ENCODE measurements at regions not wholly inside any gene's neighbourhood (a gene's known extent, or its start where the extent isn't known, plus 50 kb on each side); places are given as distances from the start of the nearest gene placed in this dataset.
"Not testable (repeated sequence)": the region's sequence is repeated elsewhere in the genome, so short reads cannot be mapped to it uniquely, and the experiment has no call there.

GRCh38 chr11:127804747-127805400, 782.5 kb downstream of the ETS1 start:
- DNase-seq, result no peak

DNA sequence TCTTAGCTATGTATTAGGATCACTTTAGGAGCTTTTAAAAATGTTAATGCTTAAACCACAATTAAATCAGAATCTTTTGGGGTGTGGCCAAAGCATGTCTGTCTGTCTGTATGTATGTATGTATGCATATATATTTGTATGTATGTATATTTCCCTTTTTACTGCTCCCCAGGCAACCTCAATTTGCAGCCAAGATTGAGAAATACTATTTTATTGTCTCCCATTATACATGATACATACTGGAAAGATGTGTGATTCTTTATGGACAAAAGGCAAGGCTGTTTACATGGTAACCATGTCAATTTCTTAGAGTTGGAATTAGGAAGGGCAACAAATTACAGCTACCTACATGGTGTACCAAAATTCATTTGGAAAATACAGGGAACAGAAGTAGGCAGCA, 783.6 kb downstream of the ETS1 start:
- DNase-seq, result no peak

GRCh38 chr11:127800989-127801688, 786.2 kb downstream of the ETS1 start:
- DNase-seq, result no peak

DNA sequence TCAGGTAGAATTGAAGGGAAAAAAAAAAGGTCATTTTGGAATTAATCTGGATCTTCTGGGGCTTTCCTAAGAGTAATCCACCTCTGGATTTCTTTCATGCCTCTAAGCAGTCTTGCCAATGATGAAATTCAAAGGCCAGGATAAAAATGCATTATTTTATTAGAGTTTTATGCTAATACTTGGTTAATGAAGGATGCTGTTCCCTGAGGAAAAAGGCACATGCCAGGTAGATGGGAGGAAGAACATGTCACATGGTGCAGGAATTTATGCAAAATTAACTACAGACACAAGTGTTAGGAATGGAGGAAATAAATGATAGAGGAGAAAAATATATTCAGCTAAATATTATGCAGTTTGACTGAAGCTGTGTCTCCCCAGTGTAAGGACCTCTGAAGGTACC, 792.0 kb downstream of the ETS1 start:
- DNase-seq, result no peak

DNA sequence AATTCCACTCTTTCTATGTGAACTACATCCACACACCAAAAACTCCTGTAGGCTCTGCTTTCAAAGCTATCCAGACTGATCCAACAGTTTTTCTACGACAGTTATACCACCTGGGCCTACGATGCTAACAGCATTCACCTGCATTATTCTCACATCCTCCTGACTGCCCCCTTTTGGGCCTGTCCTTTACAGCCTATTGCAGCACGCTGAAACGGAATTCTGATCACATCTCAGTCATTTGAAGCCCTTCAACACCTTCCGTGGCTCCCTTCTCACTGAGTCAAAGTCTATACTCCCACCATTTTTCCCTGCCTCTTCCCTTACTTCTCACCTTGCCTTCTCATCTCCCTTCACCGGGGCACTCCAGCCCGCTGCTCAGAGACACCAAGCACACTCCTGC, 791.3 kb upstream of the KIRREL3 start:
- DNase-seq, result no peak

DNA sequence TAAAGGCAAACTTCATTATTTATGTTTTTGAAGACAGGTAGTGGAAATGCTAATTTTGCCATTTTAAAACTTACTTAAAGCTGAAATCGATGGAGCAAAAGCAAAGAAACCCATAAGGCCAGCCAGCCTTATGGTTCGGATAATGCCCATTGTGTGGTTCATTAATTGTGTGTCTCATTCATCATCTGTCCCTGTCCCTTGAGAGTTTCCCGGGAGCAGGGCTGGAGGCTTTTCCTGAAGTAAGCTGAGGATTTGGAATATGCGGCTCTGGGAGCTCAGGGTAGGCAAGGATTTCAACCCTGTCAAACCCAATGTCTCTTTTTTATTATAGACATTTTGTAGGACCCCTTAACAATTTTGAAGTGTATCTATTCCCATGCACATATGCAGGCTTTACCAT, 790.0 kb upstream of the KIRREL3 start:
- no peak for DNase-seq

- no peak for DNase-seq
Observed at GRCh38 chr11:127789927-127790326, 789.4 kb upstream of the KIRREL3 start.

DNA sequence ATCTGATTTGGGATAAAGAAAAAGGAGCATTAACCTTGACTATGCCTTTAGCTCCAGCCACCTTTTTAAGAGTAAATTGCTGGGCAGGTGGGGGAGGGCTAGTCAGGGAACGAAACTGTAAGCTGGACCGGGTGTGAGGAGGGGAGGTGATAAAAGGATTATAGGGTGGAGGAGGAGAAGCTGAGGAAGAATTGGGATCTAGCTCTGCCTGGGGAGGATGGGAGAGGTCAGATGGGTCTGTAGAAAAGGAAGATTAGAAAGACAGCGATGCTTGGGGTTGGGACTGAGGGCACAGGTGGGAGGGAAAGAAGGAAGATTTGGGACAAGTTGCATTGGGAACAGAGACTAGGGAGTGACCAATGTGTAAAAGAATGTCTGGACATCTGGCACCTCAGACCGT, 772.4 kb upstream of the KIRREL3 start:
- not testable (repeated sequence) for DNase-seq

- not testable (repeated sequence) for DNase-seq
Observed at GRCh38 chr11:127768931-127769330, 768.4 kb upstream of the KIRREL3 start.

DNA sequence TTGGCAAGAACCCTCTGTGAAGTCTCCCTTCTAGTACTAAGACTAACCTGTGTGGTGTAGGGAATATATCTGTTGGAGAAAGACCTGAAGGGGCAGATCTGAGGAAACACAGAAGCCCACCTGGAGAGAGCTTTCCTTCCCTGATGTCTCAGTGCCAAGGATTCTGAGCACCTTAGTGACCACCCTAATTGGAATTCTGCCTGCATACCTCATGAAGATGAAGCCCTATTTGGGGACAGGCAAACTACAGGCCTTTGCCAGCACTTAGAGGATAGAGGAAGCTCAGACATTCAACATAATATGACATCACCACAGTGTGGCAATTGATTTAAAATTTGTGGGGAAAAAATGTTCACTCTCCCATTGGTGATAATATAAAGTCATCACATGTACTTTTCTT, 766.2 kb upstream of the KIRREL3 start:
- no peak for DNase-seq

- no peak for DNase-seq
Observed at GRCh38 chr11:127738771-127739286, 738.3 kb upstream of the KIRREL3 start.

- no peak for DNase-seq
Observed at GRCh38 chr11:127737499-127737898, 736.9 kb upstream of the KIRREL3 start.

DNA sequence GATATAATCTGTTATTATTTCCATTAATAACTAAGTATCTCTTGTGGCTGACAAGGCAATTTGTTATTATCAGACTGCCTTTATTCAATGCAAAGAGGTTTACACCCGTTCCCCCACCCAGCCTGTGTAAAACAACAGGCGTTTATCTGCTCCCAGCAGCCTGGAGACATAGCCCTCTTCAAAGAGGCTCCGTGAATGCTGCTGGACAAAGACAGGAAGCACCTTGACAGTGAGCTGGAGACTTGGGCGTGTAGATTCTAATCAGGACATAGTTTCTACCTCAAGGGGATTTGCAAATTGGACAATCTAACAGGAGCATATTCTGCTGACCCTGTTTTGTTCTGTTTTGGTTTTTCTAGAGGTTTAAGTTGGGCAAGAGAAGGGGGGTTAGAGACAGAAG, 733.0 kb upstream of the KIRREL3 start:
- no peak for DNase-seq

- DNase-seq, result no peak
Observed at GRCh38 chr11:127726367-127726766, 725.8 kb upstream of the KIRREL3 start.

DNA sequence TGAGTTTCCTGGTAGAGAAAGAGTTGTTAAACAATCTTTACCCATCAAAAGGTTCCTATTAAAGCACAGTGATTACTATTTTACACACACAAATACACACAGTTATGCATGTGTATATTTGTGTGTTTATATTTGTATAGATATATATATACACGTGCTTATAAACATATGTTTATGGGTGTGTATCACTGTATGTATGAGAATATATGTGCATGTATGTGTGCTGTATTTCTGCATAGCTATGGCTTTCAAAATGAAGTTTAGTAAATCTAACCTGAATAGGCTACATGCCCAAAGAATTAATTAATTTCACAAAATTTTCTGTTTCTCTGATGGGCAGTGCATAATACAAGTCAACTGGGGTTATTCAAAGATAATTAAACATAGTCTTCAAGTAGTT, 723.1 kb upstream of the KIRREL3 start:
- no peak for DNase-seq

DNA sequence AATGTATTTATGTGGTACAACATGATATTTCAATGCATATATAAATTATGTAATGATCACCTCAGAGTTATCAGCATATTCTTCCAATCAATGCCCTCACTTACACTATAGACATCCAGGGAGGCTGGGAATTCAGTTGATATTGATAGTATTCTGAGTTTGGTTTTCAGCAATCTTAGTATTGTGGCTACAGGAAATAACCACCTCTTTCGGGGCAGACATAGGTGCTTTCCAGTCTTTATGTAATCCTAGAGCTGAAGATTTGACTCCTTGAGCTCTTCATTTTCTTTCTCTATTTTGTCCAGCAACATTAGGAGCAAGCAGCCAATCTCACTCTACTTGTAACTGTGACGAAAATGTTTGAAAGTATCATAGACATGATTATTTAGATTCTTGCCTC, 712.7 kb upstream of the KIRREL3 start:
- DNase-seq, result no peak

DNA sequence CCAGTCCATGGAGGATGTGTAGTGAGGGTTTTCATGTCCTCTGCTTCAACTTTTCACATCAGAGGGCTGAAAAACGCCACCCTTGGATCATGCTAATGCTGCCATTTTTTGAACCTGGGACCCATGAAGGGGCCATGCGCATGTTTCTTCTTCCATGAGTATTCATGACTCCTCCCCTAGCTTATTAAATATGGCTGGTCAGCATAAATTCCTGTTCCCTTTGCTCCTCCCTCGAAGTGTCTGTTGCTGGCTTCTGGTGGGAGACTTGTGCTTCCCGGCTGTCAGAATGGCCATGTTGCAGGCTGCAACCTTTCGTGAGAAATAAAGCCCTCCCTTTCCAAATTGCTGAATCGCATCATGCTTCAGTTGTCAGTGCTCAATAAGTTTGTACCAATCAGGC, 711.2 kb upstream of the KIRREL3 start:
- DNase-seq, result no peak

- no peak for DNase-seq
Observed at GRCh38 chr11:127710831-127711230, 710.3 kb upstream of the KIRREL3 start.

GRCh38 chr11:127709960-127710359, 709.4 kb upstream of the KIRREL3 start:
- no peak for DNase-seq

- no peak for DNase-seq
Observed at GRCh38 chr11:127693686-127694085, 693.1 kb upstream of the KIRREL3 start.

GRCh38 chr11:127683321-127683720, 682.8 kb upstream of the KIRREL3 start:
- no peak for DNase-seq

DNA sequence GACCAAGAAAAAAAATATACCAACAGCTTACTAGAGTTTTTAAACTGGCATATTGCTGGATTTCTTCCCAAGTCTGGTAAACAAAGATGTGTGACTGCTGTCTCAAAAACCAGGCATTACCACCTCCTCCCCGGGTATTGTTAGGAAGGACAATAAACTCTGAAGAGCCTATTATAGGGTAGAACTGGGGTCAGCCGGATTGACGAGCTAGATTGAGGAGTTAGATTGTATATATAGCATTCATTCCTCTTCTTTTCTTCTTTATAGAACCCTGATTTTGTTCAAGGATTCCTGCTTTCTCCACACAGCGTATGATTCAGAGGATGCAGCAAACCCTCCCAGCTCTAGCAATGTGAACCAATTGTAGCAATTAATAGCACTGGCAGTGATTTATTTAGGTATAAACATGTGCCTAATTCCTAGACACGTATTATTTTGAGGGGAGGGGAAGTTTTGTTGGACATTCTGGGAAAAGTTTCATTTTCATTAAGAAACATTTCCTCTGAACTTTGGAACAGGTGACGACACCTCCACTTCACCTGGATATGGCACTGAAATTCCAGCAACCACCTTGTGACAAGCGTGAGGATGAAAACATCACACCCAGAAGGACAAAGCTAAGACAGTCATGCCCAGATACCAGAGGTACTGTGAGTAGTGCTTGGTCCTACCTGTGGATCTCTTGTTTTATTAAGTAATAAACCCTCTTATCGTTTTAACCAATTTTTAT, 679.4 kb upstream of the KIRREL3 start:
- no peak for DNase-seq

DNA sequence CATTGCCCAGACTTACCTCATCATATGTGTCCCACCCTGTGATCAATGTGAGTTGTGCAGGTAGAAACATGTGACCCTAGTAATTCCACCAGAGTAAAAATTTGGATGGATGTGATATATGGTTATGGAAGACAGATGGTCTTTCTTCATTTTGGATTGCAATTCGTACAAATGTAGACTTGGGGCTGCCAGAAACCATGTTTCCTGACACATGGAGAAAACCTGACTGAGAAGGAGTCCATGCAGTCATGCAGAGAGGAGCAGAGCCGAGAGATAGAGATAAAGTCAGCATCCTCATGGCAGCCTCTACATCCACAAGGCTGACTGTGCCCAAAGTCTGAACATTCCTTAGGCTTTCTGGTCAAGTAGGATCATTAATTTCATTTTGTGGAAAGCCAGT, 678.1 kb upstream of the KIRREL3 start:
- no peak for DNase-seq

All from central memory CD4-positive, alpha-beta T cell (primary cell).